CD4-positive, alpha-beta T cell treated with Interleukin-15 for 4 hours (primary cell): ENCODE measurements at regions not wholly inside any gene's neighbourhood (a gene's known extent, or its start where the extent isn't known, plus 50 kb on each side); places are given as distances from the start of the nearest gene placed in this dataset.

Experiments used
- DNase-seq: peaks from one replicate; pipeline ENCODE4 v3.0.0-alpha.2; 2020; ENCODE audit warnings: low spot score

- no peak for DNase-seq
Observed at GRCh38 chr3:124409650-124410275, 320.5 kb upstream of the UMPS start.

GRCh38 chr3:124410471-124410870 is 319.8 kb upstream of the UMPS start:
- DNase-seq = no peak

- no peak for DNase-seq
Observed at GRCh38 chr3:124411728-124412127, 318.5 kb upstream of the UMPS start.

GRCh38 chr3:124412644-124413043 is 317.6 kb upstream of the UMPS start:
- no peak for DNase-seq

DNA sequence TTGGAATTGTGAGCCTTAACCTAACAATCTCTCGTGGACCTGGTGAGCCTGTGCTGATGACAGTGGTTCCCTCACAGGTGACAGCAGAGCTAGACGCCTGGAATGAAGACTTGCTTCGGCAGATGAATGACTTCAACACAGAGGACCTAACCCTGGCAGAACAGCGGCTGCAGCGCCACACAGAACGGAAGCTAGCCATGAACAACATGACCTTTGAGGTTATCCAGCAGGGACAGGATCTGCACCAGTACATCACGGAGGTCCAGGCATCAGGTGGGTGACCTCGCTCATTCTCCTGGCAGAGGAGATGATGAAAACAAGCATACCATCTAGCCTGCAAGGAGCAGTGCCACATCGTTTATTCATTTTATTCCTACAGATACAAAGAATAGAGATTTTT is 316.9 kb upstream of the UMPS start:
- DNase-seq = no peak

DNA sequence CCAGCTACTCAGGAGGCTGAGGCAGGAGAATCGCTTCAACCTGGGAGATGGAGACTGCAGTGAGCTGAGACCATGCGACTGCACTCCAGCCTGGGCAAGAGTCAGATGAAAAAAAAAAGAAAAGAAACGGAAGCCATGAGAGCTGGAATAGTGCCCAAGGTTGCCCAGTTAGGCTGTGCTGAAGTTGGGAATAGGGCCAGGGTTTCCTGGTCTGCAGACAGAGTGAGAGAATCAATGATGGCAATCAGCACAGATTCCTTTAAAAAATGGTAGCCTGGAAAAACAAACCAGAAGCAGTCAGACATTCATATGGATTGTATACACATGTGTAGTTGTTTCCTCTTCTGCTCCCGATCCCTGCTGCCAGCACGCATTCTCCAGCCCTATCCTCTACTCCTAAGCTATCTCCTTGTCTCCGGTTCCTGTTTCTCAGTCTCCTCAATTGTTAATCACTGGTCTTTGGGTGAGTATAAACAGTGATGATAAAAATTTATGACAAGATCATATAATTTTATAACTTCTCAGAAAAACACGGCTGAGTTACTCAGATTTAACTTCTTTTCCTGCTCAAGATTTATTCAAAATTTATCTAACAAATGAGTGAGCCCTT is 316.2 kb upstream of the UMPS start:
- no peak for DNase-seq

- no peak for DNase-seq
Observed at GRCh38 chr3:124415446-124415960, 314.7 kb upstream of the UMPS start.

DNA sequence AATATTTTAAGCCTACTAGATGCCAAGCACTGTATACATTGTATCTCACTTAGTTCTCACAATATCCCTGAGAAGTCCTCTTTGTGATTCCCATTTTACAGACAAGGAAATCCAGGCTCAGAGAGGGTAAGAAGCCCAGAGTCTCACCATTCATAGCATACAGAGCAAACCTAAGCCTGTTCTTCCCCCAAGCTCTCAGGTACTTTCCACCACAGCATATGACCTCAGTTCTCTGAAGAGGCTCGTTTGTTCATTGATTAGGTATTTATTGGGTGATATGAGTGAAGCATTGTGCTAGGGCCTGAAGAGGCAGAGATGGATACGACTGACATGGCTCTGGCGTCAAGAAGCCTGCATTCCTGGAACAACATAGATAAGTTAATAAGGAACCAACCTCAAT is 310.9 kb upstream of the UMPS start:
- no peak for DNase-seq

DNA sequence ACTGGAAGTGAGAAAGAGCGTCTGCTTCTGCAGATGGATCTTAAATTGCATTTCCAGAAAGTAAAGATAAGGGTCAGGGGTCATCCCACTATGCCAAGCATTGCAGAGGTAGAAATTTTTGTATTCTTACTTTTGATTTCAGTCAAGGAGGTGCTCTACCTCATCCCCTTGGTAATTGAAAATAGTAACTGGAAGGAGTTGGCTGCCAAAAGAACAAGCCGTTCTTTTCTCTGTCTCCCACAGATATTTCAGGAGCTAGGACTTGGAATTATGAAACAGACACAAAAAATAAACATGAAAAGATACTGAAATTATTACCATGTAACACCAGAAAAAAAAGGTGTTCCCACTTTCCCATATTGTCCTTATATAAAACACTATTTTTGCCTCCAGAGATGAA is 309.9 kb upstream of the UMPS start:
- no peak for DNase-seq

DNA sequence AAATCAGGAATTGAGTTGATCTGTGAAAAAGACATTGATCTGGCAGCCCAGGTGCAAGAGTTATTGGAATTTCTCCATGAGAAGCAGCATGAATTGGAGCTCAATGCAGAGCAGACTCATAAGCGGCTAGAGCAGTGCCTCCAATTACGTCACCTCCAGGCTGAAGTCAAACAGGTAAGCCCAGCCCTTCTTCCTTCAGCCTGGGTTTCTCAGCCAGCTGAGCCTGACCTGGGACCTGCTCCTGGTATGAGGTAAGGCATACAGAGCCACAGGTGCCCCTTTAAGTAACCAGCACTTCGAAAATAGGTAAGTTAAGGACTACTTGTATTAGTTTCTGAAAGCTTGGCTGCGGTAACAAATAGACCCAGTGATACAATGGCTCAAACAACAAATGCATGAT is 307.4 kb upstream of the UMPS start:
- no peak for DNase-seq

- no peak for DNase-seq
Observed at GRCh38 chr3:124424396-124424795, 305.9 kb upstream of the UMPS start.

DNA sequence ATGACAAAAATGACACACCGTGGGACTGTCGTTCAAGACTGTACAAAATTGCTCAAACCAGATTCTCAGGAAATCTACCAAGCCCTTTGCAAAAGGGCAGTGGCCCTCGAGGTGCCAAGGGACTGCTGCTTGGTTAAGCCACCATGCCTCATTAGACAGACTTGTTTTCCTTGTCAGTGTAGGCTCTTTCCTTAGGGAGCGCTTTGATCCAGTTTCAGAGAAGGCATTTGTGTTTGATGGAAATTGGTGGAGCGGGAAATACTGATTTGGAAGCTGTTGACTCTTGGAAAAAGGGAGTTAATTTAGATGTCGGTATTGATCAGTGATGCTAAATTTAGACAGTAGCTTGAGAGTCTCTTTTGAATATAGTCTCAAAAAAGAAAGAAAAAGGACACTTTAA is 304.3 kb upstream of the UMPS start:
- DNase-seq = no peak

DNA sequence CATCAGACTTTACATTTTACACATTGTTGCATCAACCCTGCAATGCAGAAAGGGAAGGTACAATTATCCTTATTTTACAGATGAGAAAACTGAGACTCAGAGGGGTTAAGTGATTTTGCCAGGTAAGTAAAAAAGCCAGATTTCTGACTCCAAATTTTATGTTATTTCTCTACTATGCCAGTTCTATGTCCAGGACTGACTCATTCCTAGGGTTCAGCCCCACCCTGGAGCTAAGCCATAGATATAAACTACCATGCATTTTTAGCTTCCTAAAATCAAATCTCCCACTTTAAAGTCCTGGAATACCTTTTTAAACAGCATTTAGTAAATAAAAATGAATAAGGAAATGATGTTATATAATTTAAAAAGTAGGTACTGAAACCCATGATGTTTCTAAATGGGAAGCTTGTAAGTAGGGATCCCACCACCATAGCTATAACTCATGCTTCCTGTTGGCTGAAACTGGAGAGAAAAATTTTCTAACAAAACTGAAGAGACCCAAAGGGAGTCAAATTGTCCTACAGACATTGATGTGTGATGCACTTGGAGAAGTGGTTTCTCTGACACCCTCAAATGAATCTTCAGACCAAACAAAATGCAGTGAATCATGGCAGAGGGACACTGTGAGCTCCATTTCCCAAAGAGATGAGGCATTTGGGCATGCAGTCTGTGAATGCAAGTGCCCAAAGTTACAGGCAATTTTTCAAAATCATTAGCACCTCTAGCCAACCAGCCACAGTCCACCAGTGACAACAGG is 301.7 kb upstream of the UMPS start:
- DNase-seq = no peak

GRCh38 chr3:124429129-124429815 is 301.0 kb upstream of the UMPS start:
- DNase-seq = no peak

DNA sequence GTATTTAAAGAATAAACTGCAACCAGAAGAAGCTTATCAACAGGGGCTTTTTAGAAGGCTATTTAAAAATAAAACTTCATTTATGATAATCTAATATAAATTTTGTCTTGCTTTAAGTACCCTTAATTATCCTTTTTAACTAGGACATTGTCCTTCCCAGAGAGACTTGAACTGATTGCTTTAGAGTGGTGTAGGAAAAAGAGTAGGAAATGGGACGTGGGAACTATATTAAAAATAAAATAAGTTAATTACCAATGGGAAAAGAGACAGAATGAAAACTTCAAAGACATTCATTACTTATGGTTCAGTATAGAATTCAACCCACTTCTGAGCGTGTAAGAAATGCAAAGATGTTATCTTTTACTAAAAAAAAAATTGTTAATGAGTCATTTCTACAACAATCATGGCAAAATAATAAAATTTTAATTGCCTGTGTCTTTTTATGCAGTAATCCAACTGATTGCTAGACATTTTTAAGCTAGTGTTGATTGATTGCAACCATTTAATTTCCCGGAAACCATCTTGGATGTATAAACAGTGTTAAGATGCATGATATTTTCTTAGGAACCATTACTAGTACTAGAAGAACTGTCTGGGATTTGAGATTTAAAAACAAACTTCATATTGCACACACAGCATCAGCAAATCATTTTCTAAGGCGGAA is 298.8 kb upstream of the UMPS start:
- no peak for DNase-seq

GRCh38 chr3:124434176-124434575 is 296.1 kb upstream of the UMPS start:
- DNase-seq = no peak

DNA sequence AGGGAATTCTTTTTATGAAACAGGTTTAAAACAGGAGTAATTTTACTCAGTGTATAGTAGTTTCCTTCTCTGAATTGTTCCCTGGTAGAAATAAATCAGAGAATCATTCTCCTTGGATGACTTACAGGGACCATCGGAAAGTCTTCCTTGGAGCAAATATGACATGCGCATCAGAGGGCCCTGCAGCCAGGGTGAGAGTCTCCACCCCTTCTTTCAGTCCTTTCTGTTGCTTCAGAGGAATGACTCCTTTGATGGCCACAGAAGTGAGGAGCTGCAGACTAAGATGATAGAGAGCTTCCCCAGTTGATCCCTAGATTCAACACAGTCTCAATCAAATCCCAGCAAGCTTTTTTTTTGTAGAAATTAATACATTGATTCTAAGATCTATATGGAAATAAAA is 294.8 kb upstream of the UMPS start:
- no peak for DNase-seq

- no peak for DNase-seq
Observed at GRCh38 chr3:124438813-124439212, 291.4 kb upstream of the UMPS start.

DNA sequence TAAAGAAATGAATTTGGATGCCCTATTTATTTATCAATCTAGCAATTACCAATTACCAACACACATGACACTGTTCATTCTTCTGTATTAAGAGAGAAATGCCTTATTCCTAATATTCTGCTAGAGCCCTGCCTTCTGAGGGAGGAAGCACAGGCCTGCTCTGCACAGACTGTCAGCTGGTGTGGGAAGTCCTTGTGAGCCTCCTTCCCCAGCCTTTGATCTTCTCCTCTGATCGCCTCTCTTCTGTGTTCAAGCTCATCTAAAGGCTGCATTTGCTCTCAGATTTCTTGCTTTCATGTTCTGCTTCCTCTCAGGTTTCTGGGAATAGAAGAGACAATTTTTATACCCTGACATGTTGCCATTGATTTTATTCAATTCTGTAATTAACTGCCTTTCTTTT is 290.6 kb upstream of the UMPS start:
- no peak for DNase-seq

- DNase-seq = no peak
Observed at GRCh38 chr3:124441766-124442165, 288.5 kb upstream of the UMPS start.

- no peak for DNase-seq
Observed at GRCh38 chr3:124442463-124442862, 287.8 kb upstream of the UMPS start.

DNA sequence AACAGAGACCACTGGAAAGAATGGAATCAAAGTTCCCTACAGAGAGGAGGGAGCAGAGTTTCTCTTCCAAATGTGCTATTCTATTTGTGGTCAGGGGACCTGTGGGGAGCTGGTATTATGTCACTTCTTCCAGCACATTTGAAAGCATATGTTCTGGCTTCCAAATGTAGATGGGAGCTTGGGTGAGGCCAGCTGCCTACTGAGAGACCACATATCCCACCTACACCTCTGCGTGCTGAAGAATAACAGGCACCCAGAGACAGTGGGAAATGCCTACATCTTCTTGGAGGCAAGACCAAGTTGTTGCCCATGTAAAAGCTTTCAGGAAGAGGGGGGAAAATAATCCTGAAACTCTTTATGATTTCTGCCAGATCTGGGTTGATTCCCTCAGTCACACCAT is 286.8 kb upstream of the UMPS start:
- no peak for DNase-seq
